Ecto neural progenitor cell (in vitro differentiated cells): ENCODE measurements at regions not wholly inside any gene's neighbourhood (a gene's known extent, or its start where the extent isn't known, plus 50 kb on each side); places are given as distances from the start of the nearest gene placed in this dataset.

Experiments used
- DNase-seq: peaks from one replicate; pipeline ENCODE4 v3.0.0-alpha.2; 2018; ENCODE audit warnings: low spot score

DNA sequence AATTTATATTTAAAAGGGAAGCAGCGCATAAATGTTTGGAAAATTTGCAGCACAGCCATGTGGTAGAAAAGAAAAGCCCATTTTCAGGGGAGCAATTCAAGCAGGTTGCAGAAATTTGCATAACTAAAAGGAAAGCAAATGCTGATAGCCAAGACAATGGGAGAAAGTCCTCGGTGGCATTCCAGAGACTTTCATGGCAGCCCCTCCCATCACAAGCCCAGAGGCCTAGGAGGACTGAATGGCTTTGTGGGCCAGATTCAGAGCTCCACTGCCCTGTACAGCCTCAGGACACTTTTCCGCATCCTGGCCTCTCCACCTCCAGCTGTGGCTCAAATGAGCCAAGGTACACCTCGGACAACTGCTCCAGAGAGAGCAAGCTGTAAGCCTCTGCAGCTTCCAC, 462.9 kb downstream of the CDK5RAP2 start:
- DNase-seq, result no peak

DNA sequence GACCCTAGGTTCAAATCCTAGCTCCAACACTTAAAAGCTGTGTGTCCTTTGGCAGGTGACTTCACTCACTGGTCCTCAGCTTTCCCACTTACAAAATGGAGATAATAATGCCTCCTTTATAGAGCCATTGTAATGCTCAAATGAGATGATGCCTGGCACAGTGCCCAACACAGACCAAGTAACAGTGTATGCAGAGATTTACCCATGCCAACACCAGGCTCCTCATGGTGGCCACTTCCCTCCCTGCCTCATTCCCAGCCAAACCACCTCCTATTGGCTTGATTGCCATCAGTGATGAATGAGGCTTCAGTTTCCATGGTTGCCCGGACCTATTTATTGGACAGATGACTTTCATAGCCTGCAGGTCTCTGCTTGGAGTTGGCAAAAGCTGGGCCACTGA, 469.4 kb downstream of the CDK5RAP2 start:
- DNase-seq, result no peak

DNA sequence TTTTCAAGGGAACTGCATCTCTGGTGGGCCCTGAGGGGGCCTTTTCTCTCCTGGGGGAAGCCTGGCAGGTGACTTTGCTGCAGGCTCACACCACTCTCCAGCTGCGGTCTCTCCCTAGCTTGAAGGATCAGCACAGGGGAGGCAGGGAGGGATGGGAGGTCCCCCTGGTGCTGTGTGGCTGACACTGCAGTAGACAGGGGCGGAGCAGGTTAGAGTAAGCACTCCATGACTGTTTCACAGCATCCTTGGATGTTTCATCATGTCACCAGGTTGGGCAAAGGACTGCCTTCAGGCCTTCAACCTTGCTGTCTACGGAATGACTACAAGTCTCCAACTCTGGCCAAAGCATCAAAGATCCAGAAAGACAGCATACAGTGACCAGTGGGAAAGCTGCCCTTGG, 470.7 kb downstream of the CDK5RAP2 start:
- peak; percentile 75 for DNase-seq

GRCh38 chr9:120107138-120107537, 472.8 kb downstream of the CDK5RAP2 start:
- no peak for DNase-seq

DNA sequence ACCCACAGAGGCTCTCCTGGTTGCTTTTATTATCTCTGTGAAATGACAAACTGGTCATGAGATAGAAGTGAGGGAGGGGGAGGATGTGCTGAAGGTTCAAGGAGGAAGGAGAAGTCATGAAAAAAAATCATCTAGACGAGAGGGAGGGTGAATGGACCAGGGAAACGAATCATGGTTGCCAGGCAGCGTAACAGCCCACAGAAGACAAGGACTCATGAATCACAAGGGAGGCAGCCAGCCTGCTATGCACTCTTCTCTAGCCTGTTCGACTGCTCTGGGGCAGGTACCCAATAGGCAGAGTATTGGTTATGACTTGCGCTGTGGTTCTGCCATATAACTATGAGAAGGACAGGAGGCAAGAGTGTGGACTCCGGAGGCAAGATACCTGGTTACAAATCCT, 475.2 kb downstream of the CDK5RAP2 start:
- no peak for DNase-seq

DNA sequence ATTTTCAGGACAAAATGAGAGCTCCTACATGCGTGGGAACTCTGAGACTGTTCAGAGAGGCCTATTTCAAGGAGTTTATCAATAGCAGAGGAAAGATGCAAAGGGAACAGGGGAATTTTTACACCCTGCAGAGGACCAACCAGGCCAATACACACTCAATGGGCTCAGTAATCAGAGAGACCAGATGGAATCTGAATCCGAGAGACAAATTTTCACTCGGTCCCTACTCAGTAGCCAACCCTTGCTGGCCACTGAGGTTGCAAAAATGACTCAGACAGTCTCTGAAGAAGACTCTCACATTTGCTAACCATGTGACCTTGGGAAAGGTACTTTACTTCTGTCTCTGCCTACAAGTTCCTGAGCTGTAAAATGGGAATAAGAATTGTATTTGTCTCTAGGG, 479.4 kb downstream of the CDK5RAP2 start:
- no peak for DNase-seq

DNA sequence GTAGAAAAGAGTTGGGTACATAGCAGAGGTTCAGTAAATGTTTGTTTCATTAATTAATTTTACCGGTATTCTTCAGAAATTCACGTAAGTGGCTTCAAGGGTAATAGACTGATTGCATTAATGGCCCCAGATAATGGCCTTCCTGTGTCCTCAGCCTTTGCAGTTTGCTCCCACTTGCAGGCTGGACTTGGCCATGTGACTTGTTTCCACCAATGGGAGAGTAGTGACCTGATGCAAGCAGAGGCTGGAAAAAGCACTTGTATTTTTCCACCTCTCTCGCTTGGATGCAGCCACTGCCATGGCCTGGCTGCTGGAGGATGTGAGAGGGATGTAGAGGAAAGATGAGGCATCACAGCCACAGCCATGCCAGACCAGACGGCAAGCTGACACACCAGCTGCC, 480.9 kb downstream of the CDK5RAP2 start:
- no peak for DNase-seq

DNA sequence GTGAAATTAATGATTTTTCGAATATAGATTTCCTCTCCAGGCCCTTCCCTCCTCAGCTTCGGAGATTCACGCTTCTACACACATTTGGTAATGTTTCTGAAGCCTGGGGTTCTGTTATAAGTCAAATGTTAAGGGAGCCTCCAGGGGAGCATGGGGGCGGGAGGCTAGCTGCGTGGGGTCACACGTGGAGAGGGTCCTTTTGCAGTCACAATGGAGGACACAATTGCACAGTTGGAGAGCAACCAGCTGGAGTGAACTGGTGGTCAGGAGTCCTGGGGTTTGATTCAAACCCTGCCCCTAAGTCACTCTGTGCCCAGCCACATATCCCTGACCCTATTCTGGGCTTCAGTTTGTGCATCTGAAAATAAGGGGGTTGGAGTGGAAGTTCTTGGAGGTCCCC, 481.4 kb downstream of the CDK5RAP2 start:
- no peak for DNase-seq

- DNase-seq, result no peak
Measured at GRCh38 chr9:120091206-120091605, 488.8 kb downstream of the CDK5RAP2 start.

GRCh38 chr9:120080849-120081248, 499.1 kb downstream of the CDK5RAP2 start:
- DNase-seq, result no peak

- DNase-seq, result no peak
Measured at GRCh38 chr9:120078112-120078511, 501.9 kb downstream of the CDK5RAP2 start.

GRCh38 chr9:120071760-120072159, 508.2 kb downstream of the CDK5RAP2 start:
- DNase-seq, result no peak

DNA sequence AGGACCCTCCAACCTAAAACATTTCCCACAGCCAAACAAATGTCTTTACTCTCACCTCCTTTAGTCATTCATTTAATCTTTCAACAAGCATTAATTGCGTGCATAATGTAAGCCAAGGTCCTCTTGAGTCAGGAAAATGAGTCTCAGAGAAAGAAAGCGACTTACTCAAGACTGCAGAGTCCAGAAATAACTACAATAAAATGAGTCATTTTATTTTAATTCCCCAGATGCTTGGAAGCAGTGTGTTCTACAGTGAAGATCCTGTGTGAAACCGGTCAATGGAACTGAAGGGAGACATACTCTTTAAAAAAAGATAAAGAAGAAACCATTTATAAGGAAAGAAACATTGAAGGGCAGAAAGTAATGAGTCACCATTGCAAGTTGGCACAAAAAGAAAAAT, 513.7 kb downstream of the CDK5RAP2 start:
- no peak for DNase-seq

GRCh38 chr9:120065151-120065550, 514.8 kb downstream of the CDK5RAP2 start:
- DNase-seq, result no peak

DNA sequence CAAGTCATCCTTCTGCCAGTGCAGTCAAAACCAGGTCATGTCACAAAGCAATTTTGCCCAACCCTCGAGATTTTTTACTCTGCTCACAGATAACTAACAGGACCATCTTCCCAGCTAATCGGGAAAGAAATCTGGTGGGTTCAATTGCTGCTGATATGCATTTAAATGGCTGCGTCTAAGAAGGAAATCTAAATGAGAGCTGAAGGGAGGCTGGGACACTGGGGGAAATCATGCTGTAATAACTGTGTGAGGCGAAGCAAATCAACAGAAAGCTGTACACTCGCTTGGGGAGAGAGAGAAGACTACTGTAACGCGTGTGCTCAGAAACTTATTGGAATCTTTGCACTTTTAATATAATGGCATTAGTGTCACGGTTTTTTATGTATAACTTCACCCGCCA, 535.0 kb downstream of the CDK5RAP2 start:
- DNase-seq, result no peak

DNA sequence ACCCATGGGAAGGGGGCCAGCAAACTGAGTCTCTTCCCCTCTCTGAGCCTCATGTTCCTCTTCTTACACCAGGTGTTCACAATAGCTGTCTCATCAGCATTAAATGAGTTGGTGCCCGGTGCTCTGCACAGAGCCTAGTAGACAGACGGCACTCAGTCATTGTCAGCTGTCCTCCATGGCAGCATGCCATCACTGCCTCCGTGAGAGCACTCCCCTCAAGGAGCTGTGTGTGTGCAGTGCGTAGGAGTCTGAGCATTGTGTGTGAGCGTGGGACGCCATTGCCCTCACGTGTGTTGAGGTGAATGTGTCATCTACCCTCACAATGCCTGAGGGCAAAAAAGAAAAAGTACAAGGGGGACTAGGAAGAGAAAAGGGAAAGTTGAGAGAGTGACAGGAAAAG, 536.5 kb downstream of the CDK5RAP2 start:
- DNase-seq, result no peak

GRCh38 chr9:120040896-120041295, 539.1 kb downstream of the CDK5RAP2 start:
- no peak for DNase-seq

GRCh38 chr9:120038342-120038741, 541.6 kb downstream of the CDK5RAP2 start:
- no peak for DNase-seq

DNA sequence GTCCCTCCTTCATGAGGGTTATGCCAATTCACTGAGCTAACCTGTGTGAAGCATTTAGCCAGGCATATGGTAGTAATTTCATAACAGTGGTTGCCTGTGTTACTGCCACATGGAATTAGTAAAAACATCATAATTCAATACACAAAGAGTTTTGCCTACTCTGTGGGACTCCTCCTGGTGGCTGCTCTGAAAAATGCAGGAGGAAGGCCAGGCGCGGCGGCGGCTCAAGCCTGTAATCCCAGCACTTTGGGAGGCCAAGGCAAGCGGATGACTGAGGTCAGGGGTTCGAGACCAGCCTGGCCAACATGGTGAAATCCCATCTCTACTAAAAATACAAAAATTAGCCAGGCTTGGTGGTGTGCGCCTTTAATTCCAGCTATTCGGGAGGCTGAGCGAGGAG, 547.3 kb downstream of the CDK5RAP2 start:
- no peak for DNase-seq

DNA sequence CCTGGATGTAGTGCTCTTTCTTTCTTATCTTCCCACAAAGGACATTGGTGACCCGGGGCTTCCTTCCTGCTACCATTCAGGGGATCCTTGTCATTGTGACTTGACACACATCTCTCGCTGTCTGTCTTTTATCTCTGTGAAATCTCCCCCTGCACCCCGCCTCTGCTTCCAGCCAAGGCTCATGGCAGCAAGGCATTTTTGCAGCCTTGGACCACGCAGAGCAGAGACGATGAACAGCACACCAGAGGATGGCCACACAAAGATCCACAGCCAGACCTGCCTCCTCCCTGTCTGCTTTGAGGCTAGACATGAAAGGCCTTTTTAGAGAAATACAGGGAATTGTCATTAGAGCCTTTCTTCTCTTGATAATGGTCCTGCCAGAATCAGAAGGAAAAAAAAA, 549.1 kb downstream of the CDK5RAP2 start:
- DNase-seq, result no peak

- no peak for DNase-seq
Measured at GRCh38 chr9:120018550-120018949, 561.4 kb downstream of the CDK5RAP2 start.

- DNase-seq, result no peak
Measured at GRCh38 chr9:120018037-120018436, 561.9 kb downstream of the CDK5RAP2 start.

DNA sequence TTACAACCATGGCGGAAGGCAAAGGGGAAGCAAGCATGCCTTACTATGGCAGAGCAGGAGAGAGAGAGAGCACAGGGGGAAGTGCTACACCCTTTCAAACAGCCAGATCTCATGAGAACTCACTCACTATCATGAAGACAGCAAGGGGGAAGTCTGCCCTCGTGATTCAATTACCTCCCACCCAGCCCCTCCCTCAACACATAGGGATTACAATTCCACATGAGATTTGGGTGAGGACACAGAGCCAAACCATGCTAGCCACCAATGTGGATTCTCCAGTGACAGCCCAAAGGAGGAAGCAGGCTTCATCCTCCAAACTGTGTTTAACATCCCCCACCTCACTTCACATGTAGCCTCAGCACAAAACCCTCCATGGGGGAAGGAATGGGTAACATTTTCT, 563.7 kb downstream of the CDK5RAP2 start:
- no peak for DNase-seq

DNA sequence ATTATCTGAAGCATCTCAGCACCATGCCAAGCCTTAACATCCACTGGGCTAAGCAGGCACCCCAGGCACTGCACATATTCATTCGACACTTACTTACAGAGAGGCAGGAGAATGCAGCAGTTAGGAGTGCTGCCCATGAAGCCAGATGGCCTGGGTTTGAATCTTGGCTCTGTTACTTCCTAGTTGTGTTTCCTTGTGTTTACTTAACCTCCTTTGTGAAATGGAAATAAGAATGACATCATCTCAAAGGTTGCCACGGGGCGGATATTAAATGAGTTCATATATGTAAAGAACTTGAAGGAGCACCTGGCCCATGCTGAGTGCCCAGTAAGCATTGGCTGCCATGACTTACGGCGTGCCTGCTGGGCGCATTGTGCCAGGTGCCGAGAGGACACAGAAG, 565.2 kb downstream of the CDK5RAP2 start:
- DNase-seq, result no peak

DNA sequence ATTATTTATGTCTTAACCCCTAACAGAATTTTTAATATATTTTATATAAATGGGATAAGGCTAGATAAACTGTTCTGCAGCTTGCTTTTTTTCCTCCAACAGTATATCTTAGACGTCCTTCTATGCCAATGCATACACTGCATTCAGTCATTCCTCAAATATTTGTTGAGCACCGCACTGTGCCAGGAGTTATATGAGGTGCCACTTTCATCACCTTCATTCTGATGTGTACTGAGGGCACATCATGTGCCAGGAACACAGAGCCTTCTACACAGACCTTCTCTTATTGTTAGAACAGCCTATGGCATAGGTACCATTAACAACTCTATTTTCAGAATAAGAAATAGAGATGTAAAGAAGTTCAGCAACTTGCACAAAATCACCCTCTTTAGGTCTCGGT, 570.1 kb downstream of the CDK5RAP2 start:
- no peak for DNase-seq
